HEK293 (cell line): ENCODE measurements at regions not wholly inside any gene's neighbourhood (a gene's known extent, or its start where the extent isn't known, plus 50 kb on each side); places are given as distances from the start of the nearest gene placed in this dataset.

Source experiments
- CTCF ChIA-PET: fragments of 350-600 bp; formaldehyde crosslinking; extraction: SDS; loops from one replicate; lab custom pipeline; 2021; ENCODE audit warnings: antibody characterized with exemption; lab: Yijun Ruan, JAX
- POLR2A ChIA-PET: fragments of 300-600 bp; formaldehyde crosslinking; extraction: SDS; loops from one replicate; lab custom pipeline; 2020; ENCODE audit warnings: antibody characterized with exemption, inconsistent platforms; lab: Yijun Ruan, JAX
- H3K27ac ChIP-seq: fragments of 200-500 bp; sonication (Bioruptor generic); 2 replicates; pipeline ENCODE4 v1.5.1; 2014; ENCODE audit warnings: low read depth, low read length, control low read depth, inconsistent platforms; ENCODE audit errors: extremely low read depth
- H3K36me3 ChIP-seq, 2 experiments: fragments of 200-500 bp in 1 of 2; sonication (Bioruptor generic) in 1 of 2; 1 replicate in 1 of 2; 2 replicates in 1 of 2; pipeline ENCODE4 v1.5.1; 2014 to 2017; ENCODE audit warnings: inconsistent platforms in 2 of 2, low read length in 2 of 2; ENCODE audit not compliant: control insufficient read depth in 2 of 2, insufficient read depth in 1 of 2
- H3K4me1 ChIP-seq: fragments of 200-500 bp; sonication (Bioruptor generic); 2 replicates; pipeline ENCODE4 v1.5.1; 2014; ENCODE audit warnings: mild to moderate bottlenecking, low read length, inconsistent platforms; ENCODE audit not compliant: control insufficient read depth, insufficient read depth
- H3K4me3 ChIP-seq: 2 replicates; pipeline ENCODE4 v1.5.1; 2011; ENCODE audit warnings: low read depth, mild to moderate bottlenecking, control low read depth, low read length, moderate library complexity
- H3K9me3 ChIP-seq: fragments of 200-500 bp; sonication (Bioruptor generic); 2 replicates; pipeline ENCODE4 v1.5.1; 2014; ENCODE audit warnings: low read depth, low read length, inconsistent platforms; ENCODE audit not compliant: control insufficient read depth, insufficient read depth
- BCL11A ChIP-seq: fragments of 450-650 bp; formaldehyde crosslinking; IDR thresholded peaks from 2 replicates; pipeline ENCODE4 v1.5.1; 2016; ENCODE audit warnings: low read depth, missing biosample characterization, missing genetic modification characterization
- OVOL3 ChIP-seq: fragments of 450-650 bp; formaldehyde crosslinking; IDR thresholded peaks from 2 replicates; pipeline ENCODE4 v1.5.1; 2016; ENCODE audit warnings: missing biosample characterization, missing genetic modification characterization
- ZBTB7A ChIP-seq: fragments of 450-650 bp; formaldehyde crosslinking; IDR thresholded peaks from 2 replicates; pipeline ENCODE4 v1.5.1; 2016; ENCODE audit warnings: low read depth, missing biosample characterization, missing genetic modification characterization
- ZFP3 ChIP-seq: fragments of 450-650 bp; formaldehyde crosslinking; IDR thresholded peaks from 2 replicates; pipeline ENCODE4 v1.5.1; 2016; ENCODE audit warnings: low read depth, missing biosample characterization, missing genetic modification characterization
- ZNF121 ChIP-seq: fragments of 450-650 bp; formaldehyde crosslinking; IDR thresholded peaks from 2 replicates; pipeline ENCODE4 v1.5.1; 2016; ENCODE audit warnings: missing biosample characterization, missing genetic modification characterization
- ZNF133 ChIP-seq: fragments of 450-650 bp; formaldehyde crosslinking; IDR thresholded peaks from 2 replicates; pipeline ENCODE4 v1.5.1; 2016; ENCODE audit warnings: missing biosample characterization, missing genetic modification characterization
- ZNF138 ChIP-seq: fragments of 450-650 bp; formaldehyde crosslinking; IDR thresholded peaks from 2 replicates; pipeline ENCODE4 v1.5.1; 2016; ENCODE audit warnings: missing biosample characterization, missing genetic modification characterization, borderline replicate concordance
- ZNF146 ChIP-seq: fragments of 450-650 bp; formaldehyde crosslinking; IDR thresholded peaks from 2 replicates; pipeline ENCODE4 v1.5.1; 2016; ENCODE audit warnings: missing biosample characterization, missing genetic modification characterization
- ZNF184 ChIP-seq: fragments of 450-650 bp; IDR thresholded peaks from 2 replicates; pipeline ENCODE4 v1.5.1; 2018; ENCODE audit warnings: missing biosample characterization, mild to moderate bottlenecking, missing genetic modification characterization
- ZNF2 ChIP-seq: fragments of 450-650 bp; formaldehyde crosslinking; IDR thresholded peaks from 2 replicates; pipeline ENCODE4 v1.5.1; 2016; ENCODE audit warnings: missing biosample characterization, missing genetic modification characterization
- ZNF221 ChIP-seq: fragments of 450-650 bp; formaldehyde crosslinking; IDR thresholded peaks from 2 replicates; pipeline ENCODE4 v1.5.1; 2017; ENCODE audit warnings: missing biosample characterization, missing genetic modification characterization, borderline replicate concordance
- ZNF473 ChIP-seq: fragments of 450-650 bp; formaldehyde crosslinking; IDR thresholded peaks from 2 replicates; pipeline ENCODE4 v1.5.1; 2017; ENCODE audit warnings: missing biosample characterization, missing genetic modification characterization
- ZNF571 ChIP-seq: fragments of 450-650 bp; formaldehyde crosslinking; IDR thresholded peaks from 2 replicates; pipeline ENCODE4 v1.5.0; 2017; ENCODE audit warnings: missing biosample characterization, missing genetic modification characterization
- ZNF621 ChIP-seq: fragments of 450-650 bp; formaldehyde crosslinking; IDR thresholded peaks from 2 replicates; pipeline ENCODE4 v1.5.1; 2017; ENCODE audit warnings: missing biosample characterization, missing genetic modification characterization
- ZNF670 ChIP-seq: fragments of 450-650 bp; formaldehyde crosslinking; IDR thresholded peaks from 2 replicates; pipeline ENCODE4 v1.5.1; 2016; ENCODE audit warnings: missing biosample characterization, missing genetic modification characterization, low read depth
- ZNF701 ChIP-seq: fragments of 450-650 bp; formaldehyde crosslinking; IDR thresholded peaks from 2 replicates; pipeline ENCODE4 v1.5.1; 2016; ENCODE audit warnings: missing biosample characterization, missing genetic modification characterization
- ZNF785 ChIP-seq: fragments of 450-650 bp; formaldehyde crosslinking; IDR thresholded peaks from 2 replicates; pipeline ENCODE4 v1.5.1; 2016; ENCODE audit warnings: missing biosample characterization, missing genetic modification characterization
- TF ChIP-seq, protein P1 (sequence below): fragments of 450-650 bp; IDR thresholded peaks from 2 replicates; pipeline ENCODE4 v1.5.1; 2018; ENCODE audit warnings: missing biosample characterization, mild to moderate bottlenecking, missing genetic modification characterization
- TF ChIP-seq, protein P2 (sequence below): fragments of 450-650 bp; formaldehyde crosslinking; IDR thresholded peaks from 2 replicates; pipeline ENCODE4 v1.5.1; 2016; ENCODE audit warnings: missing biosample characterization, missing genetic modification characterization
- TF ChIP-seq, protein P3 (sequence below): fragments of 450-650 bp; formaldehyde crosslinking; IDR thresholded peaks from 2 replicates; pipeline ENCODE4 v1.5.1; 2016; ENCODE audit warnings: missing biosample characterization, missing genetic modification characterization, borderline replicate concordance
- TF ChIP-seq, protein P4 (sequence below): fragments of 450-650 bp; formaldehyde crosslinking; IDR thresholded peaks from 2 replicates; pipeline ENCODE4 v1.5.1; 2016; ENCODE audit warnings: missing biosample characterization, missing genetic modification characterization

DNA sequence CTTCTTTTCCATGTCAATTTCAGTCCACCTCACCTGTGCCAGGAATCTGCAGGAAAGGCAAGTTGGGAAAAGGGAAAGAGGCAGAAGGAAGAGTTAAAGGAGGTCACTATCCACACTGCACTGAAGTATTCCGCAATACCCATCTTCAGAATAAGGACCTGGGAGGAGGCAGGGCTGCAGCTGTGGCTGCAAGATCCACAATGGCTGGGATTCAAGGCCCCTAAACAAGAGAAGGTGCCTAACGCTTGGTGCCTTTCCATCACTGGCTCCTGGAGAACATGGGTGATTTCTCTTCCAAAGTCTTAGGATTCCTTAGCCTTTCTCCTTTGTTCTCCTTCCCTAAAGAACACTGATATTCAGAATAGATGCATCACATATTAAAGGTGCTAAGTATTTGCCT lies 204.0 kb downstream of the GRIN2B start:
- Histone ChIP-seq H3K27ac (no peak overlapping the region), H3K36me3 (no peaks in the 10 kb centered on the region), H3K4me1 (no peaks in the 10 kb centered on the region), H3K4me3 (no peak overlapping the region), H3K9me3 (no peaks in the 10 kb centered on the region)
- CTCF ChIA-PET: no interaction called here
- POLR2A ChIA-PET: no interaction called here
- TF ChIP-seq ZNF138 (tag by site-specific recombination) (no peak), ZFP3 (tag by site-specific recombination) (no peak), ZNF184 (tag by site-specific recombination) (no peak), ZNF2 (tag by site-specific recombination) (no peak), ZNF785 (tag by site-specific recombination) (no peak), ZNF133 (tag by site-specific recombination) (no peak), ZNF221 (tag by site-specific recombination) (no peak), ZNF571 (tag by site-specific recombination) (no peak), ZBTB7A (tag by site-specific recombination) (no peak), OVOL3 (tag by site-specific recombination) (no peak), ZNF146 (tag by site-specific recombination) (no peak), ZNF621 (tag by site-specific recombination) (no peak), ZNF473 (no peak), ZNF701 (tag by site-specific recombination) (no peak)
- TF ChIP-seq, protein P1, sequence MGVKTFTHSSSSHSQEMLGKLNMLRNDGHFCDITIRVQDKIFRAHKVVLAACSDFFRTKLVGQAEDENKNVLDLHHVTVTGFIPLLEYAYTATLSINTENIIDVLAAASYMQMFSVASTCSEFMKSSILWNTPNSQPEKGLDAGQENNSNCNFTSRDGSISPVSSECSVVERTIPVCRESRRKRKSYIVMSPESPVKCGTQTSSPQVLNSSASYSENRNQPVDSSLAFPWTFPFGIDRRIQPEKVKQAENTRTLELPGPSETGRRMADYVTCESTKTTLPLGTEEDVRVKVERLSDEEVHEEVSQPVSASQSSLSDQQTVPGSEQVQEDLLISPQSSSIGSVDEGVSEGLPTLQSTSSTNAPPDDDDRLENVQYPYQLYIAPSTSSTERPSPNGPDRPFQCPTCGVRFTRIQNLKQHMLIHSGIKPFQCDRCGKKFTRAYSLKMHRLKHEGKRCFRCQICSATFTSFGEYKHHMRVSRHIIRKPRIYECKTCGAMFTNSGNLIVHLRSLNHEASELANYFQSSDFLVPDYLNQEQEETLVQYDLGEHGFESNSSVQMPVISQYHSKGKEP (tag by site-specific recombination): no peak

DNA sequence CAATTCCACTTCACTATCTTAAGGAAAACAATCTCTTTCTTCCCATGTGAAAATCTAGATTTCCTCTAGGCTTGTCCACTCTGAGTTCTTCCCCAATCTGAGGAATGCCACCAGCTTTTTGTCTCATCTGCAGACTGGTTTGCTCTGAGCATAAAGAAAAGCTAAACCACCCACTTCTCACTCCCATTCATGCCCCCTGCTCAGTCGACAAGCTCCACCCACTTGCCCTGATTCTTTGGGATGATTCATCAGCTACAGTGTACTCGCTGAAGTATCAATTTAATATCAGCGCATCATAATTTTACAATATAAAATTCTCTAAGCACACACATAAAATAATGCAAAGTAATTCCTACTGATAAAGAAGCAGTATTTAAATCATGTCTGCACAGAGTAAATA lies 209.1 kb downstream of the GRIN2B start:
- CTCF ChIA-PET: interaction anchor here (0.6 kb wide), 1 partner anchor 202 kb away, joined by 3 read pairs; no protein-coding TSS in a partner anchor
- Histone ChIP-seq H3K9me3 (no peaks in the 10 kb centered on the region), H3K27ac (no peak overlapping the region), H3K4me3 (no peak overlapping the region), H3K36me3 (no peaks in the 10 kb centered on the region), H3K4me1 (no peaks in the 10 kb centered on the region)
- TF ChIP-seq BCL11A (tag by site-specific recombination): no peak
- TF ChIP-seq, protein P2, sequence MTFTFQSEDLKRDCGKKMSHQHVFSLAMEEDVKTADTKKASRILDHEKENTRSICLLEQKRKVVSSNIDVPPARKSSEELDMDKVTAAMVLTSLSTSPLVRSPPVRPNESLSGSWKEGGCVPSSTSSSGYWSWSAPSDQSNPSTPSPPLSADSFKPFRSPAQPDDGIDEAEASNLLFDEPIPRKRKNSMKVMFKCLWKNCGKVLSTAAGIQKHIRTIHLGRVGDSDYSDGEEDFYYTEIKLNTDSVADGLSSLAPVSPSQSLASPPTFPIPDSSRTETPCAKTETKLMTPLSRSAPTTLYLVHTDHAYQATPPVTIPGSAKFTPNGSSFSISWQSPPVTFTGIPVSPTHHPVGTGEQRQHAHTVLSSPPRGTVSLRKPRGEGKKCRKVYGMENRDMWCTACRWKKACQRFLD (tag by site-specific recombination): no peak
- TF ChIP-seq, protein P3, sequence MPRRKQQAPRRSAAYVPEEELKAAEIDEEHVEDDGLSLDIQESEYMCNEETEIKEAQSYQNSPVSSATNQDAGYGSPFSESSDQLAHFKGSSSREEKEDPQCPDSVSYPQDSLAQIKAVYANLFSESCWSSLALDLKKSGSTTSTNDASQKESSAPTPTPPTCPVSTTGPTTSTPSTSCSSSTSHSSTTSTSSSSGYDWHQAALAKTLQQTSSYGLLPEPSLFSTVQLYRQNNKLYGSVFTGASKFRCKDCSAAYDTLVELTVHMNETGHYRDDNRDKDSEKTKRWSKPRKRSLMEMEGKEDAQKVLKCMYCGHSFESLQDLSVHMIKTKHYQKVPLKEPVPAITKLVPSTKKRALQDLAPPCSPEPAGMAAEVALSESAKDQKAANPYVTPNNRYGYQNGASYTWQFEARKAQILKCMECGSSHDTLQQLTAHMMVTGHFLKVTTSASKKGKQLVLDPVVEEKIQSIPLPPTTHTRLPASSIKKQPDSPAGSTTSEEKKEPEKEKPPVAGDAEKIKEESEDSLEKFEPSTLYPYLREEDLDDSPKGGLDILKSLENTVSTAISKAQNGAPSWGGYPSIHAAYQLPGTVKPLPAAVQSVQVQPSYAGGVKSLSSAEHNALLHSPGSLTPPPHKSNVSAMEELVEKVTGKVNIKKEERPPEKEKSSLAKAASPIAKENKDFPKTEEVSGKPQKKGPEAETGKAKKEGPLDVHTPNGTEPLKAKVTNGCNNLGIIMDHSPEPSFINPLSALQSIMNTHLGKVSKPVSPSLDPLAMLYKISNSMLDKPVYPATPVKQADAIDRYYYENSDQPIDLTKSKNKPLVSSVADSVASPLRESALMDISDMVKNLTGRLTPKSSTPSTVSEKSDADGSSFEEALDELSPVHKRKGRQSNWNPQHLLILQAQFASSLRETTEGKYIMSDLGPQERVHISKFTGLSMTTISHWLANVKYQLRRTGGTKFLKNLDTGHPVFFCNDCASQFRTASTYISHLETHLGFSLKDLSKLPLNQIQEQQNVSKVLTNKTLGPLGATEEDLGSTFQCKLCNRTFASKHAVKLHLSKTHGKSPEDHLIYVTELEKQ: no peak
- TF ChIP-seq, protein P4, sequence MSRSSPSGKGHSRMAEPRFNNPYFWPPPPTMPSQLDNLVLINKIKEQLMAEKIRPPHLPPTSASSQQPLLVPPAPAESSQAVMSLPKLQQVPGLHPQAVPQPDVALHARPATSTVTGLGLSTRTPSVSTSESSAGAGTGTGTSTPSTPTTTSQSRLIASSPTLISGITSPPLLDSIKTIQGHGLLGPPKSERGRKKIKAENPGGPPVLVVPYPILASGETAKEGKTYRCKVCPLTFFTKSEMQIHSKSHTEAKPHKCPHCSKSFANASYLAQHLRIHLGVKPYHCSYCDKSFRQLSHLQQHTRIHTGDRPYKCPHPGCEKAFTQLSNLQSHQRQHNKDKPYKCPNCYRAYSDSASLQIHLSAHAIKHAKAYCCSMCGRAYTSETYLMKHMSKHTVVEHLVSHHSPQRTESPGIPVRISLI (tag by site-specific recombination): no peak
- no peak for TF ChIP-seq ZNF670
- no peak for TF ChIP-seq ZNF121 (tag by site-specific recombination)
- POLR2A ChIA-PET: no interaction called here
